ENCODE measurements at regions not wholly inside any gene's neighbourhood (a gene's known extent, or its start where the extent isn't known, plus 50 kb on each side); places are given as distances from the start of the nearest gene placed in this dataset.

- intact Hi-C loops (cut with DNase I) = no loop called here
- DNase-seq = no peak
Measured at GRCh38 chr13:76361868-76362267, 524.3 kb downstream of the KCTD12 start.

GRCh38 chr13:76351541-76352229, 534.5 kb downstream of the KCTD12 start:
- intact Hi-C loops (cut with DNase I) = no loop called here
- DNase-seq = no peak
- no peaks in the 10 kb centered on the region for H3K36me3 ChIP-seq
- H3K4me1 ChIP-seq = no peaks in the 10 kb centered on the region
- 64 to 78% methylated on average over 5 of the region's 5 CpGs for WGBS, 2 donors
- H3K9me3 ChIP-seq = no peaks in the 10 kb centered on the region
- no peak overlapping the region for H3K27ac ChIP-seq
- TF ChIP-seq POLR2A (IDR thresholded peaks at IDR 0.05) = no peak
- no peak for TF ChIP-seq EP300 (IDR thresholded peaks at IDR 0.05)
- no peak for TF ChIP-seq POLR2AphosphoS5 (IDR thresholded peaks at IDR 0.05)
- no peak for TF ChIP-seq CTCF (IDR thresholded peaks at IDR 0.05)
- H3K27me3 ChIP-seq = no peaks in the 10 kb centered on the region
- no peak overlapping the region for H3K4me3 ChIP-seq

More at GRCh38 chr13:76361868-76362267, 524.3 kb downstream of the KCTD12 start:
- Histone ChIP-seq H3K27ac (no peak overlapping the region), H3K9me3 (no peaks in the 10 kb centered on the region), H3K4me3 (no peak overlapping the region), H3K27me3 (no peaks in the 10 kb centered on the region), H3K36me3 (no peaks in the 10 kb centered on the region), H3K4me1 (no peaks in the 10 kb centered on the region)
- TF ChIP-seq EP300 (IDR thresholded peaks at IDR 0.05) (no peak), CTCF (IDR thresholded peaks at IDR 0.05) (no peak), POLR2A (IDR thresholded peaks at IDR 0.05) (no peak), POLR2AphosphoS5 (IDR thresholded peaks at IDR 0.05) (no peak)

GRCh38 chr13:76350399-76350798, 535.8 kb downstream of the KCTD12 start:
- no peak for TF ChIP-seq POLR2A (IDR thresholded peaks at IDR 0.05)
- TF ChIP-seq CTCF (IDR thresholded peaks at IDR 0.05) = no peak
- TF ChIP-seq POLR2AphosphoS5 (IDR thresholded peaks at IDR 0.05) = no peak
- TF ChIP-seq EP300 (IDR thresholded peaks at IDR 0.05) = no peak
- Histone ChIP-seq H3K27ac (no peak overlapping the region), H3K36me3 (no peaks in the 10 kb centered on the region), H3K4me1 (no peaks in the 10 kb centered on the region), H3K27me3 (no peaks in the 10 kb centered on the region), H3K4me3 (no peak overlapping the region), H3K9me3 (no peaks in the 10 kb centered on the region)
- 6 to 63% methylated on average over 1 of the region's 1 CpG for WGBS, 2 donors
- no peak for DNase-seq
- intact Hi-C loops (cut with DNase I) = no loop called here

- intact Hi-C loops (cut with DNase I) = no loop called here
- Histone ChIP-seq H3K27me3 (no peaks in the 10 kb centered on the region), H3K4me3 (no peak overlapping the region), H3K36me3 (no peaks in the 10 kb centered on the region), H3K4me1 (no peaks in the 10 kb centered on the region), H3K9me3 (no peaks in the 10 kb centered on the region), H3K27ac (no peak overlapping the region)
- 70 to 81% methylated on average over 2 of the region's 2 CpGs for WGBS, 2 donors
- DNase-seq = no peak
- TF ChIP-seq EP300 (IDR thresholded peaks at IDR 0.05) = no peak
- TF ChIP-seq POLR2AphosphoS5 (IDR thresholded peaks at IDR 0.05) = no peak
- TF ChIP-seq CTCF (IDR thresholded peaks at IDR 0.05) = no peak
- TF ChIP-seq POLR2A (IDR thresholded peaks at IDR 0.05) = no peak
Measured at GRCh38 chr13:76349700-76350099, 536.5 kb downstream of the KCTD12 start.

GRCh38 chr13:76339649-76340048, 546.6 kb downstream of the KCTD12 start:
- intact Hi-C loops (cut with DNase I) = no loop called here
- 67 to 82% methylated on average over 2 of the region's 2 CpGs for WGBS, 2 donors
- no peak for DNase-seq
- Histone ChIP-seq H3K27me3 (no peaks in the 10 kb centered on the region), H3K36me3 (no peaks in the 10 kb centered on the region), H3K9me3 (no peaks in the 10 kb centered on the region), H3K27ac (no peak overlapping the region), H3K4me1 (peaks cover 0 to 34% (median 18%) of the 10 kb centered on the region in 4 donors), H3K4me3 (no peak overlapping the region)
- TF ChIP-seq POLR2A (IDR thresholded peaks at IDR 0.05) (no peak), EP300 (IDR thresholded peaks at IDR 0.05) (no peak), POLR2AphosphoS5 (IDR thresholded peaks at IDR 0.05) (no peak), CTCF (IDR thresholded peaks at IDR 0.05) (no peak)

Measured in sigmoid colon (tissue), 6 donors.